GM18868 (cell line): ENCODE measurements at regions not wholly inside any gene's neighbourhood (a gene's known extent, or its start where the extent isn't known, plus 50 kb on each side); places are given as distances from the start of the nearest gene placed in this dataset.

Source experiments
- ATAC-seq: cut with Tn5 transposase; IDR thresholded peaks from one replicate; pipeline ENCODE4 v1.9.1; 2021; ENCODE audit warnings: mild to moderate bottlenecking, moderate library complexity; ENCODE audit not compliant: unreplicated experiment

DNA sequence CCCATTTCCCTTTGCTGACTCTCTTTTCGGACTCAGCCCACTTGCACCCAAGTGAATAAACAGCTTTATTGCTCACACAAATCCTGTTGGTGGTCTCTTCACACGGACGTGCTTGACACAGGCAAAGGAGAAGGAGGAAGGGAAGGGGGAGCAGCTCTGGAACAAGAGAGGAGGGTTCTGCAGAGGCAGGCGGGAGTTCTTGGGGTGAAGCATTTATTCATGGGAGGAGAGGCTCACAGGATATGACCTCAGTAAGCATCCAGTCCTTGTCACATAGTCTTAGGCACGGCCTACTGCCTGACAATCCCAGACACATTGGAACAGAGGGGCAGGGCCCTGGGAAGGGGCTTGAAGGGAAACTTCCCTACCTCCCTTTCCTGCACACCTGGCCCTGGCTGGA, 171.7 kb upstream of the HS6ST1 start:
- no peak for ATAC-seq

GRCh38 chr2:128490881-128491691, 172.4 kb upstream of the HS6ST1 start:
- ATAC-seq: no peak

GRCh38 chr2:128491692-128492244, 173.1 kb upstream of the HS6ST1 start:
- no peak for ATAC-seq

- no peak for ATAC-seq
Observed at GRCh38 chr2:128492966-128493811, 174.5 kb upstream of the HS6ST1 start.

DNA sequence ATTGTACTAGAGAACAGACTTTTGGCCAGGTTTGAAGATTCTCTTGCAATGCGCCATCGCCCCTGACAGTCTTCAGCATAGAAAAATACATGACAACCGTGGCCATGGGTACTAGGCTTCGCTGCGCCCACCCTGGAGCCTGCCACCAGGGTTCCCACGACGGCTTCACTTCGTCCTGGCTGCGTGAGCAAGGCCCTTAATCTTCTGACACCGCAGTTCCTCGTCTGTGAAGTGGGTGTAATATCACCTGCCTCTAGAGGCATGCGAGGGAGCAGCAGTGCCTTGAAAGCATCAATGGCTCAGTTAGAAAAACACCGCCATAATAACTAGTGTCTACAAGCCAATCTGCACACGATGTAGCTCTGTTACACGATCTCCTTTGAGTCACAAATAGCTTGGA, 175.2 kb upstream of the HS6ST1 start:
- no peak for ATAC-seq

- ATAC-seq: no peak
Observed at GRCh38 chr2:128494307-128494639, 175.6 kb upstream of the HS6ST1 start.

GRCh38 chr2:128494640-128495321, 176.1 kb upstream of the HS6ST1 start:
- no peak for ATAC-seq

DNA sequence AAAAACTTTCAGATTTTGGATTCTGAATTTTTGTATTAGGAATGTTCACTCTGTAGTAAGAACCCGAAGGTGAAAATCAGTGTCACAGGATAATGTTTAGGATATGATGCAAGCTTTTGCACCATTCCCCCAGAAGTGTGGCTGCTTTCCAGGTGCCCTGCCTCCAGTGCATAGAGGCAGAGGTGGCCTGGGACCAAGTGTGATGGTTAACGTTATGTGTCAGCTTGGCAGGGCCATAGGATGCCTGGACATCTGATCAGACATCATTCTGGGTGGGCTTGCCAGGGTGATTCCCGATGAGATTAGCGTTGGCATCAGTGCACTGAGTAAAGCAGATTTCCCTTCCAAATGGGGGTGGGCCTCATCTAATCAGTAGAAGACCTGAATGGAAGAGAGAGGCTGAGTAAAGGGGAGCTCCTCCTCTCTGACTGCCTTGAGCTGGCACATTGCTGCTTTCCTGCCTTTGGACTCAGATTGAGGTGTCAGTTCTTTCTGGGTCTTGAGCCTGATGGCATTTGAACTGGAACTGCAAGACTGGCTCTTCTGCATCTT, 177.4 kb upstream of the HS6ST1 start:
- ATAC-seq: no peak

- ATAC-seq: no peak
Observed at GRCh38 chr2:128496700-128497099, 178.0 kb upstream of the HS6ST1 start.

DNA sequence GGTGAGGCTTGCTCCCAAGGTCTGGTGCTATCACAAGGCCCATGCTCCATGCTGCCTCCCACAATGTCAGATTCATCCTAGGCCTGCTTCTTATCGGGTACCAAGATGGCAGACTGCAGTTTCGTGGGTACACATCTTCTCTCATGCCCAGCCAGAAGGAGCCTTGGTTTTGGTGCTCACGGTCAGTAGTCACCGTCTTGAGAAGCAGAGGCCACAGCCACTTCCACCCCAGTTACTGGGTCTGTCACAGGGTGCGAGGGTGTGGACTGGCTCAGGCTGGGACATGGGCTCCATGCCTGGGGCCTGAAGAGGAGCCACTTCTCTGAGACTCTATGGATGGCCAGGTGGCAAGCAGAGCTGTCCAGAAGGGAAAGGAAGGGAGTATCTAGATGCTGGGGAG, 178.8 kb upstream of the HS6ST1 start:
- no peak for ATAC-seq

GRCh38 chr2:128498086-128498485, 179.4 kb upstream of the HS6ST1 start:
- no peak for ATAC-seq

DNA sequence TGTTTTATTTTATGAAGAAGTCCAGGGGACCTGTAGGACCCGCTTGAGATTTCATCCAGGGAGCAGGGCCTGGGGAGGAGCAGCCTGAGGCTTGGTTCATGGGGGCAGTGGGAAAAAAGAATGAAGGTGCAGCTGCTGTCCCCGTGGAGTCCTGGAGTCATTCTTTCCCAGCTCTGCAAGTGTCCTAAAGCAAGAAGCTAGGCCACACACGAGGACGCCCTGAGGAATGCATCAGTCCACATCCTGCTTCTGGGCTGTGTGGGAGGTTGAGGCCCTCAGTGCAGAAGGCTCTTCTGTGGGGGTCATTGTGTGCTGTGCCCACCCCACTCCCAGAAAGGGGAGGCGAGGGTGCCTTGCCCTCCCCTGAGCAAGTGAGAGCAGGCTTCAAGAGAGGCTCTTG, 179.9 kb upstream of the HS6ST1 start:
- ATAC-seq: no peak

DNA sequence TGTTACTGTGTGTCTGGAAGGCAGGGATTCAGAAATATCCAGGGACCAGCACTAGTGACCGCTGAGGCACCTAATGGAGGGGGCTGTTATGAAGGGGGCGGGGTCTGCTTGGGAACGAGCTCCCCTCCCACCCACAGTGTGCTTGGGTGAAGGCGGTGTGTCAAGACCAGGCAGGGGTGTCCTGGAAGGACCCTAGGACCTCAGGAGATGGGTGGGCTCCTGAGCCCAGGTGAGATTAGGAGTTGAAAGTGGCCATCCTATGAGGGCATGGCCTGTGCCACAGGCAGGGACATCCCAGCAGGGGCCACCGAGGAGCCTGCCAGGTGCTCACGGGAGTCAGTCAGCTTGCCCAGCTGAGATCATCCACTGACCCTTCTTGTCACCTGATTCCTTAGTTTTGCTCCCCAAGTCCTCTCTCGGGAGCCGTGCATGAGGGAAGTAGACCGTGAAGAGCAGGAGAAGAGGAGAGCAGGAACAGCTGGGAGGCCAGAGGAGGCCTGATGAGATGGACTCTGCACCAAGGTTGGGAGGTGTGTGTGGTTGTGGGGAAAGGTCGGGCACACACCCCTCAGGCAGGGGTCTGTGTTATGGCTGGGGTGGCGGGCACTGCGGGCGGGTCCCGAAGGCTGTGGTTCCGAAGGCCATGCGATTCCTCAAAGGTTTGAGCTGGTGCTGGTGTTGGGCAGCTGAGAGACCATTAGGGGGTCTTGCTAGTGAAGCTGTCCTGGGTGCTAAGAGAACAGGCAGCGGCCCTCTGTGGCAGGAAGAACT, 180.9 kb upstream of the HS6ST1 start:
- ATAC-seq: no peak

GRCh38 chr2:128500138-128500800, 181.6 kb upstream of the HS6ST1 start:
- ATAC-seq: no peak

GRCh38 chr2:128501006-128501690, 182.5 kb upstream of the HS6ST1 start:
- ATAC-seq: no peak

GRCh38 chr2:128501700-128502099, 183.0 kb upstream of the HS6ST1 start:
- ATAC-seq: no peak

GRCh38 chr2:128502200-128502599, 183.5 kb upstream of the HS6ST1 start:
- ATAC-seq: no peak

GRCh38 chr2:128502638-128503246, 184.1 kb upstream of the HS6ST1 start:
- ATAC-seq: no peak
